ENCODE measurements at regions not wholly inside any gene's neighbourhood (a gene's known extent, or its start where the extent isn't known, plus 50 kb on each side); places are given as distances from the start of the nearest gene placed in this dataset.
"Not testable (repeated sequence)": the region's sequence is repeated elsewhere in the genome, so short reads cannot be mapped to it uniquely, and the experiment has no call there.

GRCh38 chr22:48504519-48505140, 1323.0 kb downstream of the BRD1 start:
- no peak for ATAC-seq (replicated peaks in 1 of 2)
- Mint-ChIP-seq H3K36me3 (ENCODE audit: insufficient read depth in 2 of 2) (no peaks in the 10 kb centered on the region), H3K4me3 (no peak overlapping the region), H3K27me3 (ENCODE audit: low read depth) (no peaks in the 10 kb centered on the region), H3K4me1 (ENCODE audit: low read depth) (no peaks in the 10 kb centered on the region), H3K27ac (no peak overlapping the region), H3K9me3 (no peaks in the 10 kb centered on the region)
- DNase-seq: no peak

DNA sequence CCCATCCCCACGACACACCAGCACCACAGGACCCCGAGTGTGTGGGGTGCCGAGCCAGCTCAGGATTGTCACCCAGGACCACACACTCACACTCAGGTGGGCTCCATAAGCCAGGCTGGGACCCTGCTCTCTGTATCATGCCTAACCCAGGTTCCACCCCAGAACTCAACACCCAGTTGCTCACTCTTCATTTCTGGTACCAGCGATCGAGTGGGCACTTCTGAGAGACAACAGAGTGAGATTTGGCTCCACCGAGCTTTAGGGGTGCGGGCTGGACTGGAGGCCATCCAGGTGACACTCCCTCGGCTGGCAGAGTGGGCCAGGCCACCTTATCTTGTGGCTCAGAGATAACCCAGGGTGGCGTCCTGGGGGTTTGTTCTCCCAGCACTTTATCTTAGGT, 1323.8 kb downstream of the BRD1 start:
- Mint-ChIP-seq H3K27me3 (ENCODE audit: low read depth) (no peaks in the 10 kb centered on the region), H3K36me3 (ENCODE audit: insufficient read depth in 2 of 2) (no peaks in the 10 kb centered on the region), H3K27ac (no peak overlapping the region), H3K9me3 (no peaks in the 10 kb centered on the region), H3K4me3 (no peak overlapping the region), H3K4me1 (ENCODE audit: low read depth) (no peaks in the 10 kb centered on the region)
- DNase-seq (no peak), ATAC-seq (replicated peaks in 1 of 2) (no peak)

DNA sequence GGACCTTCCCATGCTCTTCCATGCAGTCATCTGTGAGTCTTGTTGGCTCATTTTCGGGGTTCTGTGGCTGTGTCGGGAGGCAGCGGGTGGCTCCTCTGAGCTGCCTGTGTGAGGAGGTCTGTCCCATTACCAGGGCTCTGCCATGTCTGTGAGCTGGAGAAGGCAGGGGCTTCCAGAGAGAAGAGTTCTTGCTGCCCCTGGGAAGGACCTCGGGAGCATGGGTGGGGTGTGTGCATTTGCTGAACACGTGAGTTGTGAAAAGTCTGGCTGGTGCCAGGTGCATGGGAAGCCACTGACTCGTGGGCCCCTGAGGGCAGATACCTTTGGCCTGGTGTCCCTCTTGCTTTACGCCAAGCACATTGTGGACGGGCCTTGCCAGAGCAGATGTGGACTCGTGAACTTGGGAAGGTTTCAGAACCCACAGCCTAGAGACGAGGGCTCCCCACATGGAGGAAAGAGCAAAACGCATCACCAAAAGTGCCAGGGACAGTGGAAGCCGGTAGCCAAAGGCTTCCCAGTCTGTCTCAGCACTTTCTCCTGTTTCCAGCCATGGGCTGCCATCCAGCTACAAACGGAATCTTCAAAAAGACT, 1324.5 kb downstream of the BRD1 start:
- no peaks in the 10 kb centered on the region for H3K36me3 Mint-ChIP-seq (ENCODE audit: insufficient read depth in 2 of 2)
- DNase-seq (no peak), ATAC-seq (replicated peaks in 1 of 2) (no peak)
- no peaks in the 10 kb centered on the region for H3K9me3 Mint-ChIP-seq
- H3K4me3 Mint-ChIP-seq: no peak overlapping the region
- H3K27me3 Mint-ChIP-seq (ENCODE audit: low read depth): no peaks in the 10 kb centered on the region
- H3K27ac Mint-ChIP-seq: no peak overlapping the region
- H3K4me1 Mint-ChIP-seq (ENCODE audit: low read depth): no peaks in the 10 kb centered on the region

DNA sequence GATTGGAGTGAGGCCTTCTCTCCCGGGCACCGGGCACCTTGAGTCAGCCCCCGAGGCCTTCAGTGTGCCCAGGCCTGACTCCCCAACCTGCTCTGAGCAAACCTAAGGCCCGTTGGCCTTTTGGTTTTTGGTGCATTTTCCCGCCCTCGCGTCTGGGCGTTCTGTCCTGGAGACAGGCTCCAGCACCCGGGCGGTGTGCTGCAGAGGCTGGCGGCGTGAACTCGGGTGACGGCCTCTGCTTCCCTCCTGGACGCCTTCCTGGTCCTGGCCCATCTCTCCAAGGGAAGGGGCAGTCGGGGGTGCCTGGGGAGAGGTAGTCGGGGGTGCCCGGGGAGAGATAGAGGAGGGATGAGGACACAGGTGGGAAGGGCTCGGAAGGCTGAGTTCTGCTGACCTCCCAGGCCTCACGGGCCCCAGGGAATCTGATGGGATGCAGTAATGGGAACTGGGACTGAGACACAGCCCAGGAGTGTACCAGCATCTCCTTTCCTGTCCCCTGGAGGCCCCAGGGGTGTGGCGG, 1326.4 kb downstream of the BRD1 start:
- ATAC-seq (replicated peaks in 1 of 2) (no peak), DNase-seq (no peak)
- no peaks in the 10 kb centered on the region for H3K9me3 Mint-ChIP-seq
- H3K27me3 Mint-ChIP-seq (ENCODE audit: low read depth): no peaks in the 10 kb centered on the region
- no peaks in the 10 kb centered on the region for H3K4me1 Mint-ChIP-seq (ENCODE audit: low read depth)
- H3K36me3 Mint-ChIP-seq (ENCODE audit: insufficient read depth in 2 of 2): no peaks in the 10 kb centered on the region
- H3K4me3 Mint-ChIP-seq: no peak overlapping the region
- no peak overlapping the region for H3K27ac Mint-ChIP-seq

DNA sequence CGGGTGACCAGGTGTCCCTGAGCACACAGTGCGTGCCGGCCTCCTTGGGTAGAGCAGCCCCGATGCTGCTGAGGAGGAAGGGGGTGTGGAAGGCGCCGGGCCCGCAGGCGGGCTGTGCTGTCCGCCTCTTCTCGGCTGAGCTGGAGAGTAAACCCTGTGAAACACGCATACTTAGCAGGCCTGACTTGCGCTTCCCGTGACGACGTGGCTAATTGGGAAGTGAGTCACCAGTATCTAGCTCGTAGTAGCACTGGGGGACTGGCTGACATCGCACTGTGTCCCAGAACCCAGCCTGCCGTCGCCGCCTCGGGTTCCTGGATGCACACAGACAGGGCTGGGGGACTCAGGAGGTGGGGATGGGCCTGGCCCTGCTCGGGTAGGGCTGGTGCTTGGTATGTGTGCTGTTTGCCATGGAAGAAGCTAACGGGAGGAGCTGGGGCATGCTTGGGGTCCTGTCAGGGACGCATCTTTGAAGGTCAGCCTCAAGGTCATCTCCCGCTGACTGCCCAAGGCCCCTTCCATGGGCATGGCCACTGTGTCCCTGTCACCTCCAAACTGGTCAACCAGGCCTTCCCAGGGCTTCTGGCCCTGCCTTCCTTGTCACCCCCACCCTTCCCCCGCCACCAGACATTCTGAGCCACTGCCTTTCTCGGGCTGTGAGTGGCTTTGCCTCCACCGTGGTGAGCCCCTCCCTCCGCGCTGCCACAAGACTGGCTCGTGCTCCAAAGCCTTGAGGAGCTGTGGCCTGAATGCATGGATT, 1327.0 kb downstream of the BRD1 start:
- H3K27ac Mint-ChIP-seq: no peak overlapping the region
- DNase-seq (no peak), ATAC-seq (replicated peaks in 1 of 2) (no peak)
- H3K4me1 Mint-ChIP-seq (ENCODE audit: low read depth): no peaks in the 10 kb centered on the region
- H3K36me3 Mint-ChIP-seq (ENCODE audit: insufficient read depth in 2 of 2): no peaks in the 10 kb centered on the region
- H3K9me3 Mint-ChIP-seq: no peaks in the 10 kb centered on the region
- H3K4me3 Mint-ChIP-seq: no peak overlapping the region
- no peaks in the 10 kb centered on the region for H3K27me3 Mint-ChIP-seq (ENCODE audit: low read depth)

DNA sequence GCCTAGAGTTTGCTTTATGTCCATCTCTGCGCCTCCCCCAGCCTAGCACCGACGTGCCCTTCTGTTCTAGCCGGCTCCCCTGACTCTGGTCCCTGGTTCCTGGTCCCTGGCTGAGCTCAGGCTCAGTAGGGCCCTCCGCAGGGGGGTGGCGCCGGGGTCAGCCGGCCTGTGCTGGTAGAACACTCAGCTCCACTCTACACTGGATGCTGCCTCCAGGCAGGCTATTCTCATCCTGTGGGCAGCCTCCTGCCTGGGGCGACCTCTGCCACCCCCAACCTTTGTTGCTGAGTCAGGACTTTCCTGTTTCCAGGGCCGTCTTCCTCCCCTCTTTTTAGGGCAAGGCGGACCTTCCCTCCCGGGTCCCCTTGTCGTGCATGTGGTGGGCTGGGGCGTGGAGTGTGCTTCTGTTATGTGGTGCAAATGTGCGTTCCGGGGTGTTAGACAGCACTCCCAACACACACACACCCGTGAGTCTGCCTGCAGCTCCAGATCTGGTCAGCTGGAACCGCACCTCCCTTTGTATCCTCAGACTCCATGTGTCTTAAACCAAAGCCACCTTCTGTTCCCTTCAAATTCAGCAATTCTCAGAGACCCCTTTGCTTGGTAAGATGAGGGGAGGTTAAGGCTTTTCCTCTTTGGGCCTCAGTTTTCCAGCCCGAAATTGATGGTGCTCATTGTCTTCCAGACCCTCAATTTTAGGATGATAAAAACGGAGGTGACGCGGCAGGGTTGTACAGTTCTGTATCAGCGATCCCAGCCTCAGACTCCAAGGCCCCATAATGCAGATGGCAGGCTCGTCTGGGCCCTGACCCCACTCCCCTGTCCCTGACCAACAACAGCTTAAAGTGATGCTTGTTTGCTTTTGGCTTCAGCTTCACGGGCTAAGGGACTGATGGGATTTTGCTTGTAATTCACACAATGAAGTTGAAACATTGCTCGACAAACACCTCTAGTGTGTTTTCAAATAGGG, 1327.9 kb downstream of the BRD1 start:
- Mint-ChIP-seq H3K36me3 (ENCODE audit: insufficient read depth in 2 of 2) (no peaks in the 10 kb centered on the region), H3K27me3 (ENCODE audit: low read depth) (no peaks in the 10 kb centered on the region), H3K4me3 (no peak overlapping the region), H3K4me1 (ENCODE audit: low read depth) (no peaks in the 10 kb centered on the region), H3K27ac (no peak overlapping the region), H3K9me3 (no peaks in the 10 kb centered on the region)
- ATAC-seq (replicated peaks in 1 of 2): no peak
- no peak for DNase-seq

DNA sequence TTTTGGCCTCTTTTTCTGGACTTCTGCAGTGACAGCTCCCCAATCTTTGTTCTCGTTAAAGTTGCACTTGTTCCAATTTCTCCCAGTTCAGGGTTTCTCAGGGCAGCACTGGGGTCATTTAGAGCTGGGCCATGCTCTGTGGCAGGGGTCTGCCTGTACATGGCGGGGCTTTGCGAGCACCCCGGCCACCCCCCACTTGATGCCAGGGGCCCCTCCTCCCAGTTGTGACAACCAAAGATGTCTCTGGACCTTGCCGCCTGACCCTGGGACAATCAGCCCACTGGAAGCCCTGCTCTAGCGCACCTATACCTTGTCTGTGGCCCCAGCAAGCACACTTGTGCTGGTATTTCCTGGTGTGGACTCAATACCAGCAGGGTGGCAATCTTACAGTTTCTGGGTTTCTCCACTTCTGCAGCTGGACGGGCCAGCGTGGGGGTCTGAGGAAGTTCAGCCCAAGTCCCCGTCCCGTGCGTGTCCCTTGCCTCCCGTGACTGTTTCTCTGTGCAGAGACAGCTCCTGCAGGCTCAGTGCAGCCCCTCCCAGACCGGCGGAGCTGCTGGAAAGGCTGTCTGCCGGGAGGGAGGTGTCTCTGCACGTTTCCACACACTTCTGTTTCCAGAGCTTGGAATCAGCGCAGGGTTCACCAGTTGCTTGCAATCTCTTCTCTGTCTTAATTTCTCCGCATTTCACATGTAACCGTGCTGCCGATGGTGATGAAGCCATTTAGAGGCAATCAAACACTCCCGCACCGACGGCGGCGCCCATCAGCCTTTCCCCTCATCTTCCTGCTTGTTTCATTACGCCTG, 1328.9 kb downstream of the BRD1 start:
- no peak for ATAC-seq (replicated peaks in 1 of 2)
- no peaks in the 10 kb centered on the region for H3K36me3 Mint-ChIP-seq (ENCODE audit: insufficient read depth in 2 of 2)
- H3K4me1 Mint-ChIP-seq (ENCODE audit: low read depth): no peaks in the 10 kb centered on the region
- no peaks in the 10 kb centered on the region for H3K27me3 Mint-ChIP-seq (ENCODE audit: low read depth)
- H3K9me3 Mint-ChIP-seq: no peaks in the 10 kb centered on the region
- H3K27ac Mint-ChIP-seq: no peak overlapping the region
- DNase-seq: no peak
- no peak overlapping the region for H3K4me3 Mint-ChIP-seq

DNA sequence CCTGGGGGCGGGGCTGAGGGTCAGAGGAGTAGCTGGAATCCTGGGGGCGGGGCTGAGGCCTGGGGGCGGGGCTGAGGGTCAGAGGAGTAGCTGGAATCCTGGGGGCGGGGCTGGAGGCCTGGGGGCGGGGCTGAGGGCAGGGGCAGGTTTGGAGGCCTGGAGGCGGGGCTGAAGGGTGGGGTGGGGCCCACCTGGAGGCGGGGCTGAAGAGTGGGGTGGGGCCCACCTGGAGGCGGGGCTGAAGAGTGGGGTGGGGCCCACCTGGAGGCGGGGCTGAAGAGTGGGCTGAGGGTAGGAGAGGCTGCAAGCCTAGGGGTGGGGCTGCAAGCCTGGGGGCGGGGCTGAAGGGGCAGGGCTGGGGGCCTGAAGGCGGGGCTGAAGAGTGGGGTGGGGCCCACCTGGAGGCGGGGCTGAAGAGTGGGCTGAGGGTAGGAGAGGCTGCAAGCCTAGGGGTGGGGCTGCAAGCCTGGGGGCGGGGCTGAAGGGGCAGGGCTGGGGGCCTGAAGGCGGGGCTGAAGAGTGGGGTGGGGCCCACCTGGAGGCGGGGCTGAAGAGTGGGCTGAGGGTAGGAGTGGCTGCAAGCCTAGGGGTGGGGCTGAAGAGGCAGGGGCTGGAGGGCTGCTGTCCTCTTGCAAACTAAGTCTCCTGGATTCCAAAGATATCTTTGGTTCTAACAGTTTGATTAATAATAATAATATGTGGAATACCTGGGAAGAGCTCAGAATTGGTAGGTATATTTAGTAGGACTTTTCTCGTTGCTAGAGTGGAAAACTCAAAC, 1329.7 kb downstream of the BRD1 start:
- not testable (repeated sequence) for H3K4me1 Mint-ChIP-seq (ENCODE audit: low read depth); DNase-seq; H3K27ac Mint-ChIP-seq; H3K27me3 Mint-ChIP-seq (ENCODE audit: low read depth); H3K4me3 Mint-ChIP-seq; H3K36me3 Mint-ChIP-seq (ENCODE audit: insufficient read depth in 2 of 2); H3K9me3 Mint-ChIP-seq; ATAC-seq (replicated peaks in 1 of 2)

DNA sequence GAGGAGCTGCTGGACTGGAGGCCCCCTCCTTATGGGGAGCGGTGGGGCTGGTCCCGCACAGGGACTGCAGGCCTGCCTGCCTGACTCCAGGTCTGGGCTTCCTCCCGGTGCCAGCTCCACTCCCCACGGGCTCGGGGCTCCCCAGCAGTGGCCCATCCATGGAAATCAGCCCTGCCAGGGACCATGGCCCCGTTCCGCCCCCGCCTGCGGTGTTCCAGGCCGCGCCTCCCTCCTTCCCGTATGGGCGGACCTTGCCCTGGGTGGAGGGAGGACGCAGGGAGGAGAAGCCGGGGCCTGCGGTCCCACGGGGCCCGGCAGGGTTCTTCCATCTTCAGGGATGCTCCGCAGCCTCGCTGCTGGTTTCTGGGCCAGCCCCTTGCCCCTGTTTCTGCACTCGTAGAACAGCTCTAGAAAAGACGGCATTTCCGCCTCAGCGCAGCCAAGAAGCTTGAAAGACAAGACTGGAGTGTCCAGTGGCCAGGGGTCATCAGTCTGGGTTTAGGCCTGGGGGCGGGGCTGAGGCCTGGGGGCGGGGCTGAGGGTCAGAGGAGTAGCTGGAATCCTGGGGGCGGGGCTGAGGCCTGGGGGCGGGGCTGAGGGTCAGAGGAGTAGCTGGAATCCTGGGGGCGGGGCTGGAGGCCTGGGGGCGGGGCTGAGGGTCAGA, 1330.6 kb downstream of the BRD1 start:
- no peaks in the 10 kb centered on the region for H3K36me3 Mint-ChIP-seq (ENCODE audit: insufficient read depth in 2 of 2)

DNA sequence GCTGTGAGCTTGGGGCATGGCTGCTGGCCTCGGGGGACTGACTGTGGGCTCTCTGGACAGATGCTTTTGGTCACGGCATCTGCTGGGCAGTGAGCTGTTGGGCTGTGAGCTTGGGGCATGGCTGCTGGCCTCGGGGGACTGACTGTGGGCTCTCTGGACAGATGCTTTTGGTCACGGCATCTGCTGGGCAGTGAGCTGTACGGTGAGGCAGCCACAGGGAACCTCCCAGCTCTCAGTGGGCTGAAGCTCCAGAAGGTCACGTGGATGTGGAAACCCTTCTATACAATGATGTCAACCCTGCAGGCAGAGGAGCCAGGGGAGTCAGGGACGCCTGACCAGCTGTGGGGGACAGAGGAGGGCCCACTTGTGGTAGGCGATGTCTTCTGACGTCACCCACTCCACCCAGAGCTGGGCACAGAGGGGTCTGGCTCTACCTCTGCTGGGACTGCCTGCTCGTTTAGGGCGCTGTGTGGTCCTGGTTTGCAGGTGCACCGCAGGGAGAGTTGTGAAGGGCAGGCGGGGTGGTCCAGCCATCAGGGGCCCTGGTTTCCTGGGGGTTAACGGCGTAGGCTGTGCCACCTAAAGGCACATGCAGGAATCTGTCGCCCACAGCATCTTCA, 1331.3 kb downstream of the BRD1 start:
- peaks cover 18% of the 10 kb centered on the region for H3K27me3 Mint-ChIP-seq (ENCODE audit: low read depth)

More for the DNA sequence above, 1330.6 kb downstream of the BRD1 start:
- Mint-ChIP-seq H3K27ac (no peak overlapping the region), H3K27me3 (ENCODE audit: low read depth) (peaks cover 10% of the 10 kb centered on the region), H3K9me3 (no peaks in the 10 kb centered on the region), H3K4me1 (ENCODE audit: low read depth) (no peaks in the 10 kb centered on the region), H3K4me3 (no peak overlapping the region)
- DNase-seq: no peak
- no peak for ATAC-seq (replicated peaks in 1 of 2)

DNA sequence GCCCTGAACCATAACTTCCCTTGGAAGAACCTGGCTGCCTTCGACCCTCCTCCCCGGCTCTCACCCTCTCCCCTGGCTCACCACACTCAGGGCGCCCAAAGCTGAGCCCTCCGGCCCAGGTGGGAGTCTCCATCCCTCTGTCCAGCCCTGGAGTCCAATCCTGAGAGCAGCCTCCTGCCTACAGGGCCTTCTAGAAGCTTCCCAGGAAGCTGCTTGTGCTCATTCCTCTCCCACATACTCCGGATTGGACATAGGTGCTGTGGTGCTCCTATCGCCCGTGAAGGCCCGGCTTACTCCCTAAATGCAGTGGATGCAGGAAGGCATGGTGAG, 1332.0 kb downstream of the BRD1 start:
- ATAC-seq (replicated peaks in 1 of 2) (no peak), DNase-seq (no peak)
- Mint-ChIP-seq H3K4me1 (ENCODE audit: low read depth) (no peaks in the 10 kb centered on the region), H3K4me3 (no peak overlapping the region), H3K27ac (no peak overlapping the region), H3K27me3 (ENCODE audit: low read depth) (peaks cover 23% of the 10 kb centered on the region), H3K9me3 (no peaks in the 10 kb centered on the region), H3K36me3 (ENCODE audit: insufficient read depth in 2 of 2) (no peaks in the 10 kb centered on the region)

More for the DNA sequence above, 1331.3 kb downstream of the BRD1 start:
- H3K4me3 Mint-ChIP-seq: no peak overlapping the region
- ATAC-seq (replicated peaks in 1 of 2) (no peak), DNase-seq (no peak)
- H3K36me3 Mint-ChIP-seq (ENCODE audit: insufficient read depth in 2 of 2): no peaks in the 10 kb centered on the region
- no peaks in the 10 kb centered on the region for H3K9me3 Mint-ChIP-seq
- H3K27ac Mint-ChIP-seq: no peak overlapping the region
- no peaks in the 10 kb centered on the region for H3K4me1 Mint-ChIP-seq (ENCODE audit: low read depth)
